ENCODE measurements at regions not wholly inside any gene's neighbourhood (a gene's known extent, or its start where the extent isn't known, plus 50 kb on each side); places are given as distances from the start of the nearest gene placed in this dataset.
A peak's percentile ranks its signal among the peaks of the same experiment; 100 is the strongest.

- TF ChIP-seq TCF12 (IDR thresholded peaks at IDR 0.05; ENCODE audit: low read depth), result peak; percentile 48; the same call in 1 of the 2 replicates
- peak; percentile 88 for TF ChIP-seq NFIC (IDR thresholded peaks at IDR 0.05)
- no peak for TF ChIP-seq TAF1 (IDR thresholded peaks at IDR 0.05; ENCODE audit: low read depth)
- TF ChIP-seq EP300 (IDR thresholded peaks at IDR 0.05; ENCODE audit: borderline replicate concordance), result no peak
- TF ChIP-seq TEAD4 (IDR thresholded peaks at IDR 0.05), result peak; percentile 48; the same call in 1 of the 2 replicates
- TF ChIP-seq, protein P1, sequence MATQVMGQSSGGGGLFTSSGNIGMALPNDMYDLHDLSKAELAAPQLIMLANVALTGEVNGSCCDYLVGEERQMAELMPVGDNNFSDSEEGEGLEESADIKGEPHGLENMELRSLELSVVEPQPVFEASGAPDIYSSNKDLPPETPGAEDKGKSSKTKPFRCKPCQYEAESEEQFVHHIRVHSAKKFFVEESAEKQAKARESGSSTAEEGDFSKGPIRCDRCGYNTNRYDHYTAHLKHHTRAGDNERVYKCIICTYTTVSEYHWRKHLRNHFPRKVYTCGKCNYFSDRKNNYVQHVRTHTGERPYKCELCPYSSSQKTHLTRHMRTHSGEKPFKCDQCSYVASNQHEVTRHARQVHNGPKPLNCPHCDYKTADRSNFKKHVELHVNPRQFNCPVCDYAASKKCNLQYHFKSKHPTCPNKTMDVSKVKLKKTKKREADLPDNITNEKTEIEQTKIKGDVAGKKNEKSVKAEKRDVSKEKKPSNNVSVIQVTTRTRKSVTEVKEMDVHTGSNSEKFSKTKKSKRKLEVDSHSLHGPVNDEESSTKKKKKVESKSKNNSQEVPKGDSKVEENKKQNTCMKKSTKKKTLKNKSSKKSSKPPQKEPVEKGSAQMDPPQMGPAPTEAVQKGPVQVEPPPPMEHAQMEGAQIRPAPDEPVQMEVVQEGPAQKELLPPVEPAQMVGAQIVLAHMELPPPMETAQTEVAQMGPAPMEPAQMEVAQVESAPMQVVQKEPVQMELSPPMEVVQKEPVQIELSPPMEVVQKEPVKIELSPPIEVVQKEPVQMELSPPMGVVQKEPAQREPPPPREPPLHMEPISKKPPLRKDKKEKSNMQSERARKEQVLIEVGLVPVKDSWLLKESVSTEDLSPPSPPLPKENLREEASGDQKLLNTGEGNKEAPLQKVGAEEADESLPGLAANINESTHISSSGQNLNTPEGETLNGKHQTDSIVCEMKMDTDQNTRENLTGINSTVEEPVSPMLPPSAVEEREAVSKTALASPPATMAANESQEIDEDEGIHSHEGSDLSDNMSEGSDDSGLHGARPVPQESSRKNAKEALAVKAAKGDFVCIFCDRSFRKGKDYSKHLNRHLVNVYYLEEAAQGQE (IDR thresholded peaks at IDR 0.05; ENCODE audit: low read depth), result no peak
Observed at GRCh38 chr7:21128062-21128817, 299.6 kb upstream of the SP4 start.

DNA sequence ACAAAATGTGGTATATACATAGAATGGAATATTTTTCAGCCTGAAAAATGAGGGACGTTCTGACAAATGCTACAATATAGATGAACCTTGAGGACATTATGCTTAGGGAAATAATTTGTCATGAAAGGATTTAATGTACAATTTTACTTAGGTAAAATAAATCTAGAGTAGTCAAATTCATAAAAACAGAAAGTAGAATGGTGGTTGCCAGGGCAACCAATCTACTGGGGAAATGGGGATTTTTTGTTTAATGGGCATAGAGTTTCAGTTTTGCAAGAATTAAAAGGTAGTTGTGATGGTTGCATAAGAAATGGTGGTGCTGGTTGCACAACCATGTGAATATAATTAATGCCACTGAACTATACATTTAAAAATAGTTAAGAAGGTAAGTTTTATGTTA lies 296.0 kb upstream of the SP4 start:
- TF ChIP-seq YY1 (IDR thresholded peaks at IDR 0.05; ENCODE audit: low read depth), result no peak
- TF ChIP-seq, protein P2, sequence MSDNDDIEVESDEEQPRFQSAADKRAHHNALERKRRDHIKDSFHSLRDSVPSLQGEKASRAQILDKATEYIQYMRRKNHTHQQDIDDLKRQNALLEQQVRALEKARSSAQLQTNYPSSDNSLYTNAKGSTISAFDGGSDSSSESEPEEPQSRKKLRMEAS (IDR thresholded peaks at IDR 0.05), result no peak
- no peak for TF ChIP-seq TCF12 (IDR thresholded peaks at IDR 0.05; ENCODE audit: low read depth)
- TF ChIP-seq FOXM1 (IDR thresholded peaks at IDR 0.05; ENCODE audit: borderline replicate concordance, low read depth), result no peak
- no peak for TF ChIP-seq EGR1 (IDR thresholded peaks at IDR 0.05)
- TF ChIP-seq CEBPB (IDR thresholded peaks at IDR 0.05), result no peak; the same call in 1 of the 2 replicates
- TF ChIP-seq USF1 (IDR thresholded peaks at IDR 0.05), result no peak
- no peak for TF ChIP-seq EP300 (IDR thresholded peaks at IDR 0.05; ENCODE audit: borderline replicate concordance)
- no peak for TF ChIP-seq TAF1 (IDR thresholded peaks at IDR 0.05; ENCODE audit: low read depth)
- no peak for TF ChIP-seq CREB1 (IDR thresholded peaks at IDR 0.05; ENCODE audit: low read depth)
- TF ChIP-seq, protein P1 (IDR thresholded peaks at IDR 0.05; ENCODE audit: low read depth), result no peak
- TF ChIP-seq ZBTB7A (IDR thresholded peaks at IDR 0.05; ENCODE audit: low read depth), result no peak
- TF ChIP-seq TEAD4 (IDR thresholded peaks at IDR 0.05), result no peak
- TF ChIP-seq RAD21 (IDR thresholded peaks at IDR 0.05; ENCODE audit: low read depth), result no peak
- TF ChIP-seq NFIC (IDR thresholded peaks at IDR 0.05), result no peak

- TF ChIP-seq, protein P1 (IDR thresholded peaks at IDR 0.05; ENCODE audit: low read depth), result no peak
- TF ChIP-seq, protein P2 (IDR thresholded peaks at IDR 0.05), result no peak
- no peak for TF ChIP-seq ZBTB7A (IDR thresholded peaks at IDR 0.05; ENCODE audit: low read depth)
Observed at GRCh38 chr7:21134631-21135030, 293.3 kb upstream of the SP4 start.

DNA sequence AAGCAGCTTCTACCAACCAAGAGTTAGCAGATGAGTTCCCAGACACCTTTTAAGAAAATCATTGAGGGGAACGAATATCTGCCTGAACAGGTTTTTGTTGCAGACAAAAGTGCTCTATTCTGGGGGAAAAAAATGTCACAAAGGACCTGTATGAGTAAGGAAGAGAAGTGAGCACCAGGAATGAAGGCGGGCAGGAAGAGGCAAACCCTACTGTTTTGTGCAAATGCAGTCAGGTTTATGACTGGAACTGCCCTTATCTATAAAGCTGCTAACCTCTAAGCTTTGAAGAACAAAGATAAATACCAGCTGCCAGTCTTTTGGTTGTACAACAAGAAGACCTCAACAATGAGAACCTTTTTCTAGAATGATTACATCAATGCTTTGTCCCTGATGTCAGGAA lies 292.4 kb upstream of the SP4 start:
- no peak for TF ChIP-seq FOXM1 (IDR thresholded peaks at IDR 0.05; ENCODE audit: borderline replicate concordance, low read depth)
- TF ChIP-seq, protein P2 (IDR thresholded peaks at IDR 0.05), result no peak
- TF ChIP-seq YY1 (IDR thresholded peaks at IDR 0.05; ENCODE audit: low read depth), result no peak
- TF ChIP-seq CEBPB (IDR thresholded peaks at IDR 0.05), result no peak
- TF ChIP-seq, protein P1 (IDR thresholded peaks at IDR 0.05; ENCODE audit: low read depth), result no peak
- TF ChIP-seq EGR1 (IDR thresholded peaks at IDR 0.05), result no peak
- TF ChIP-seq EP300 (IDR thresholded peaks at IDR 0.05; ENCODE audit: borderline replicate concordance), result no peak
- TF ChIP-seq TCF12 (IDR thresholded peaks at IDR 0.05; ENCODE audit: low read depth), result no peak
- no peak for TF ChIP-seq TAF1 (IDR thresholded peaks at IDR 0.05; ENCODE audit: low read depth)
- TF ChIP-seq USF1 (IDR thresholded peaks at IDR 0.05), result no peak
- TF ChIP-seq TEAD4 (IDR thresholded peaks at IDR 0.05), result no peak
